ENCODE measurements at regions not wholly inside any gene's neighbourhood (a gene's known extent, or its start where the extent isn't known, plus 50 kb on each side); places are given as distances from the start of the nearest gene placed in this dataset.

GRCh38 chr9:110146373-110146772 lies 61.6 kb downstream of the C9orf152 start:
- DNase-seq (no peak), ATAC-seq (no peak)
- Mint-ChIP-seq H3K4me3 (peak overlapping the region in 1 of 10 donors; percentile 60), H3K4me1 (peaks cover 38 to 89% (median 64%) of the 10 kb centered on the region in 7 donors), H3K36me3 (peaks cover 0 to 35% (median 4%) of the 10 kb centered on the region in 5 donors), H3K27me3 (no peaks in the 10 kb centered on the region), H3K27ac (peak overlapping the region in 5 of 9 donors; percentile 12 to 90 (median 35)), H3K9me3 (peaks cover 0 to 8% (median 0%) of the 10 kb centered on the region in 11 donors)
- H3K36me3 ChIP-seq (ENCODE audit: control insufficient read depth in 2 of 3, insufficient read depth in 3 of 3, low read length in 3 of 3): no peaks in the 10 kb centered on the region
- H3K27ac ChIP-seq (ENCODE audit: low read depth, low read length): no peak overlapping the region
- H3K9me3 ChIP-seq (ENCODE audit: control insufficient read depth in 2 of 3, low read length in 3 of 3): no peaks in the 10 kb centered on the region
- CTCF ChIA-PET: no interaction called here
- POLR2A ChIA-PET: interaction anchor here (0.6 kb wide), 2 partner anchors 21 to 52 kb away, joined by 3 read pairs; no protein-coding TSS in a partner anchor
- H3K4me3 ChIP-seq (ENCODE audit: low read length): no peak overlapping the region
- intact Hi-C loops (cut with micrococcal nuclease): loop anchor here in 1 of 2 donors (5.0 kb wide), 1 partner anchor 1214 kb away; the partner anchor contains the start of genes ABITRAM and ELP1
- H3K4me1 ChIP-seq (ENCODE audit: control insufficient read depth in 2 of 2, insufficient read depth in 2 of 2, low read length in 2 of 2): peaks cover 10 to 28% of the 10 kb centered on the region in 2 donors
- H3K27me3 ChIP-seq (ENCODE audit: control insufficient read depth in 2 of 2, insufficient read depth in 2 of 2, low read length in 2 of 2): no peaks in the 10 kb centered on the region

GRCh38 chr9:110148384-110148783 lies 59.6 kb downstream of the C9orf152 start:
- ATAC-seq (peak; percentile 70), DNase-seq (peak in 4 of 9 donors; percentile 24 to 60 (median 30))
- Mint-ChIP-seq H3K27ac (peak overlapping the region; percentile 36 to 95 (median 87)), H3K36me3 (peaks cover 0 to 37% (median 4%) of the 10 kb centered on the region in 5 donors), H3K4me3 (peak overlapping the region; percentile 67 to 94 (median 88)), H3K4me1 (peaks cover 41 to 92% (median 60%) of the 10 kb centered on the region in 7 donors), H3K9me3 (peaks cover 0 to 8% (median 0%) of the 10 kb centered on the region in 11 donors), H3K27me3 (no peaks in the 10 kb centered on the region)
- Histone ChIP-seq H3K27ac (ENCODE audit: low read depth, low read length) (peak overlapping the region; percentile 32), H3K36me3 (ENCODE audit: control insufficient read depth in 2 of 3, insufficient read depth in 3 of 3, low read length in 3 of 3) (no peaks in the 10 kb centered on the region), H3K9me3 (ENCODE audit: control insufficient read depth in 2 of 3, low read length in 3 of 3) (no peaks in the 10 kb centered on the region), H3K27me3 (ENCODE audit: control insufficient read depth in 2 of 2, insufficient read depth in 2 of 2, low read length in 2 of 2) (no peaks in the 10 kb centered on the region), H3K4me3 (ENCODE audit: low read length) (peak overlapping the region; percentile 51), H3K4me1 (ENCODE audit: control insufficient read depth in 2 of 2, insufficient read depth in 2 of 2, low read length in 2 of 2) (peaks cover 8 to 28% of the 10 kb centered on the region in 2 donors)
- ChIA-PET CTCF (interaction anchor here (0.6 to 1.0 kb wide), 4 partner anchors 9 to 270 kb away, joined by 3 to 5 read pairs (median 3); no protein-coding TSS in a partner anchor), POLR2A (interaction anchor here (0.9 to 1.8 kb wide), 2 partner anchors 9 to 101 kb away, joined by 3 to 4 read pairs; no protein-coding TSS in a partner anchor)
- intact Hi-C loops (cut with micrococcal nuclease): loop anchor here in 1 of 2 donors (1.0 to 5.0 kb wide), 5 partner anchors 14 to 1216 kb away; partner anchors contain the start of genes ABITRAM and ELP1

GRCh38 chr9:110148891-110149290 lies 59.1 kb downstream of the C9orf152 start:
- Histone ChIP-seq H3K27ac (ENCODE audit: low read depth, low read length) (peak overlapping the region; percentile 32), H3K36me3 (ENCODE audit: control insufficient read depth in 2 of 3, insufficient read depth in 3 of 3, low read length in 3 of 3) (no peaks in the 10 kb centered on the region), H3K9me3 (ENCODE audit: control insufficient read depth in 2 of 3, low read length in 3 of 3) (no peaks in the 10 kb centered on the region), H3K4me3 (ENCODE audit: low read length) (peak overlapping the region; percentile 51), H3K27me3 (ENCODE audit: control insufficient read depth in 2 of 2, insufficient read depth in 2 of 2, low read length in 2 of 2) (no peaks in the 10 kb centered on the region), H3K4me1 (ENCODE audit: control insufficient read depth in 2 of 2, insufficient read depth in 2 of 2, low read length in 2 of 2) (peaks cover 3 to 23% of the 10 kb centered on the region in 2 donors)
- peaks cover 38 to 92% (median 55%) of the 10 kb centered on the region in 7 donors for H3K4me1 Mint-ChIP-seq
- POLR2A ChIA-PET: interaction anchor here (0.6 to 0.9 kb wide), 2 partner anchors 23 to 101 kb away, joined by 3 read pairs; no protein-coding TSS in a partner anchor
- ATAC-seq: no peak
- peaks cover 0 to 8% (median 0%) of the 10 kb centered on the region in 11 donors for H3K9me3 Mint-ChIP-seq
- H3K27ac Mint-ChIP-seq: peak overlapping the region; percentile 36 to 95 (median 87)
- intact Hi-C loops (cut with micrococcal nuclease): loop anchor here in 1 of 2 donors (1.0 to 5.0 kb wide), 5 partner anchors 14 to 1217 kb away; partner anchors contain the start of genes ABITRAM and ELP1
- H3K27me3 Mint-ChIP-seq: no peaks in the 10 kb centered on the region
- peak overlapping the region; percentile 31 to 94 (median 88) for H3K4me3 Mint-ChIP-seq
- DNase-seq: no peak
- CTCF ChIA-PET: interaction anchor here (0.6 to 1.0 kb wide), 2 partner anchors 91 to 245 kb away, joined by 3 to 5 read pairs; no protein-coding TSS in a partner anchor
- peaks cover 0 to 37% (median 4%) of the 10 kb centered on the region in 5 donors for H3K36me3 Mint-ChIP-seq

All from naive thymus-derived CD4-positive, alpha-beta T cell (primary cell).